LNCAP (cell line): ENCODE measurements at regions not wholly inside any gene's neighbourhood (a gene's known extent, or its start where the extent isn't known, plus 50 kb on each side); places are given as distances from the start of the nearest gene placed in this dataset.

ENCODE experiments used
- CTCF ChIP-seq: fragments of 450-650 bp; IDR thresholded peaks from 2 replicates; pipeline ENCODE4 v1.5.1; 2017; ENCODE audit warnings: mild to moderate bottlenecking

GRCh38 chr6:49333345-49334125, 129.5 kb downstream of the MMUT start:
- no peak for TF ChIP-seq CTCF

DNA sequence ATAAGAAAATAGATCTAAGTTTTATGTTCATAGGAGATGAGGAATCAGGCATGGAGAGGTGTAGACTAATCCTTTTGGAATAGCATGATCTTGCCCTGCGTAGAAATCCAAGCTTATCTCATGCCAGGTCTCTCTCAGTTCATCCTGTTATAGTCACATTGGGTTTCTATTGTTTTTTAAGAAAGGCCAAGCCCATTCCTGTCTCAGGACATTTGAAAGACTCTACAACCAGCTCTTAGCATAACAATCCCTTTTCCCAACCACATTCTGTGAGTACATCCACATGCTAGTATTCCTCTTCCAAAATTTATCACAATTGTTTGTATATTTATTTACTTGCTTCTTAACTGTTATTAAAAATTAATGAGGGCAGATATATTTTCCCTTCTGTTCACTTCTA, 130.3 kb downstream of the MMUT start:
- no peak for TF ChIP-seq CTCF

DNA sequence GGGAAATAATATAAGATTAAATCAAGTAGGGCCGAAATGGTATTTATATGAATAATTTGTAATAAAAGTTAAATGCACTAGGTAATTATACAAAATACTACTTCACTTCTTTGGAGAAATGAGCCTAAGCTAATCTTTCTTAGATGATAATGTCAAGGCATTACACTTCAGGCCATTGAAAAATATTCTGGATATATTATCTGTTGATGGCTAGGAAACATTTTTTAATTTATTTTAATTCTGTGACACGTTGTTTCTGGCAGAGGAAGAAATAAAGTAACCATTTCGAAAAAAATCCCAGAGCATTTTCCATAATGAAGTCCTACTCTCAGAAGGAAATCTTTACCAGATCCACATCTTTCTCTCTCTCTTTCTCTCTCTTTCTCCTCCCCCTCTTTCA, 133.9 kb downstream of the MMUT start:
- TF ChIP-seq CTCF, result no peak

DNA sequence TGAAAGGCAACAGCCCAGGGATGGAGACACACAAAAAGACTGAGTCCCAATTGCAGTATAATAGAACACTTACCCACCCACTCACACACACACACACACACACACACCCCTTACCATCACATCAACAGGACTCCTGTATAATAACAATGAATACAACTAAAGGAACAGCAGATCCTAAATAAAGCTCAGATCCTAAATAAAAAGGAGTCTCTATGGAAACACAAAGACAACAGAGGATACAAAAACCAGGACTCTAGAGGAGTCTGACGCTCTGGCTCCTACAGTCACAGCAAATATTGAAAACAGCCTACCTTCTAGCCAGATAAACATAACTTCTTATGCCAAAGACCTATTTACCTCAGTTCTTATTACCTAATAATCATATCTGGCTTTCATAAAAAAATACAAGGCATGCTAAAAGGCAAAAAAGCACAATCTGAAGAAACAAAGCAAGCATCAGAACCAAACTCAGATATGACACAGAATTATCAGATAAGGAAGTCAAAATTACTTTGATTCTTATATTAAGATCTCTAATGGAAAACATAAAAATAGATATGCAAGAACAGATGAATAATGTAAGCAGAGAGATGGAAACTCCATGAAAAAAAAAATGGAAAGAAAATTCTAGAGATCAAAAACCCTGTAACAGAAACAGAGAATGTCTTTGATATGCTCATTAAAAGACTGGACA, 134.9 kb downstream of the MMUT start:
- no peak for TF ChIP-seq CTCF

DNA sequence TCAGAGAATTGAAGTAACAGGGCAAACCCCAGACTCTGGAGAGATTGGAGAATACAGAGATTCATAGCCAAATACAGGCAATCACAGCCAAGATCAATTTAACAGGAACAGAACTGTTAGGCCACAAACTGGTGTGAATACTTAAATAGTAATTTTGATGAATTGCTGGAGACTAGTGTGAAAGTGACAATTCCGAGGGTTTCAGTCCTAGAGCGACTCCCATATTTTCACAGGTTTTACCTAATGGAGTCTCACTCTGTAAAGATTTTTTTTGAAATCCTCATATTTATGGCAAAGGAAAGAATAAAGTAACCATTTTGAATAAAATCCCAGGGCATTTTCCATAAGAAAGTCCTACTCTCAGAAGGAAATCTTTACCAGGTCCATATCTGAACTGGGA, 135.5 kb downstream of the MMUT start:
- TF ChIP-seq CTCF, result no peak

GRCh38 chr6:49327005-49327404, 136.0 kb downstream of the MMUT start:
- TF ChIP-seq CTCF, result no peak

GRCh38 chr6:49326347-49326746, 136.7 kb downstream of the MMUT start:
- TF ChIP-seq CTCF, result no peak
